Sigmoid colon (tissue), 4 donors: ENCODE measurements at regions not wholly inside any gene's neighbourhood (a gene's known extent, or its start where the extent isn't known, plus 50 kb on each side); places are given as distances from the start of the nearest gene placed in this dataset.
"Not testable (repeated sequence)": the region's sequence is repeated elsewhere in the genome, so short reads cannot be mapped to it uniquely, and the experiment has no call there.

Experiments used
- EP300 ChIP-seq, 4 donors: sonication (generic); formaldehyde crosslinking; IDR thresholded peaks; one replicate each; pipeline ENCODE4 v1.6.1; 2017; ENCODE audit warnings: antibody characterized with exemption in 4 of 4
- POLR2A ChIP-seq, 2 donors: fragments of 450-650 bp; IDR thresholded peaks; one replicate each; pipeline ENCODE4 v1.6.1; 2016; ENCODE audit warnings: antibody characterized with exemption in 2 of 2, mild to moderate bottlenecking in 2 of 2, moderate library complexity in 2 of 2
- POLR2AphosphoS5 ChIP-seq, 4 donors: sonication (generic); formaldehyde crosslinking; IDR thresholded peaks; one replicate each; pipeline ENCODE4 v1.6.1; 2017; ENCODE audit warnings: antibody characterized with exemption in 4 of 4
- TF ChIP-seq, protein P1 (sequence below), 4 experiments: fragments of 450-650 bp in 3 of 4; fragments of 200-600 bp in 1 of 4; IDR thresholded peaks; one replicate each; pipeline ENCODE4 v1.5.1; 2016 to 2019; ENCODE audit warnings: antibody characterized with exemption in 4 of 4, mild to moderate bottlenecking in 3 of 4, moderate library complexity in 2 of 4

DNA sequence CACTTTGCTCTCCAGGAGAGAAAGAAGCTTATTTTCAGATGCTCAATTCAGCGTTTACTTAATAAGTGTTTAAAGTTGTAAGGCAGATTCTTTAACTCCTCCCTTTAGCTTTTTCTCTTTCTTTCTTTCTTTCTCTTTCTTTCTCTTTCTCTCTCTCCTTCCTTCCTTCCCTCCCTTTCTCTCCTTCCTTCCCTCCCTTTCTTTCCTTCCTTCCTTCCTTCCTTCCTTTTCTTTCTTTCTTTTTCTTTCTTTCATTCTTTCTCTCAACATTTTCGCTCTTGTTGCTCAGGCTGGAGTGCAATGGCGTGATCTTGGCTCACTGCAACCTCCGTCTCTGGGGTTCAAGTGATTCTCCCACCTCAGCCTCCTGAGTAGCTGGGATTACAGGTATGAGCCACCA is 104.6 kb upstream of the GREM2 start:
- TF ChIP-seq, protein P1, sequence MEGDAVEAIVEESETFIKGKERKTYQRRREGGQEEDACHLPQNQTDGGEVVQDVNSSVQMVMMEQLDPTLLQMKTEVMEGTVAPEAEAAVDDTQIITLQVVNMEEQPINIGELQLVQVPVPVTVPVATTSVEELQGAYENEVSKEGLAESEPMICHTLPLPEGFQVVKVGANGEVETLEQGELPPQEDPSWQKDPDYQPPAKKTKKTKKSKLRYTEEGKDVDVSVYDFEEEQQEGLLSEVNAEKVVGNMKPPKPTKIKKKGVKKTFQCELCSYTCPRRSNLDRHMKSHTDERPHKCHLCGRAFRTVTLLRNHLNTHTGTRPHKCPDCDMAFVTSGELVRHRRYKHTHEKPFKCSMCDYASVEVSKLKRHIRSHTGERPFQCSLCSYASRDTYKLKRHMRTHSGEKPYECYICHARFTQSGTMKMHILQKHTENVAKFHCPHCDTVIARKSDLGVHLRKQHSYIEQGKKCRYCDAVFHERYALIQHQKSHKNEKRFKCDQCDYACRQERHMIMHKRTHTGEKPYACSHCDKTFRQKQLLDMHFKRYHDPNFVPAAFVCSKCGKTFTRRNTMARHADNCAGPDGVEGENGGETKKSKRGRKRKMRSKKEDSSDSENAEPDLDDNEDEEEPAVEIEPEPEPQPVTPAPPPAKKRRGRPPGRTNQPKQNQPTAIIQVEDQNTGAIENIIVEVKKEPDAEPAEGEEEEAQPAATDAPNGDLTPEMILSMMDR (IDR thresholded peaks at IDR 0.05) = not testable (repeated sequence)
- not testable (repeated sequence) for TF ChIP-seq POLR2AphosphoS5, POLR2A, EP300 (IDR thresholded peaks at IDR 0.05)
